GM12874 (cell line): ENCODE measurements at regions not wholly inside any gene's neighbourhood (a gene's known extent, or its start where the extent isn't known, plus 50 kb on each side); places are given as distances from the start of the nearest gene placed in this dataset.

Source experiments
- TF ChIP-seq, protein P1 (sequence below): IDR thresholded peaks from 2 replicates; pipeline ENCODE4 v1.5.1; 2011; ENCODE audit warnings: low read depth, mild to moderate bottlenecking, control low read depth, low read length, moderate library complexity; ENCODE audit not compliant: insufficient read depth

DNA sequence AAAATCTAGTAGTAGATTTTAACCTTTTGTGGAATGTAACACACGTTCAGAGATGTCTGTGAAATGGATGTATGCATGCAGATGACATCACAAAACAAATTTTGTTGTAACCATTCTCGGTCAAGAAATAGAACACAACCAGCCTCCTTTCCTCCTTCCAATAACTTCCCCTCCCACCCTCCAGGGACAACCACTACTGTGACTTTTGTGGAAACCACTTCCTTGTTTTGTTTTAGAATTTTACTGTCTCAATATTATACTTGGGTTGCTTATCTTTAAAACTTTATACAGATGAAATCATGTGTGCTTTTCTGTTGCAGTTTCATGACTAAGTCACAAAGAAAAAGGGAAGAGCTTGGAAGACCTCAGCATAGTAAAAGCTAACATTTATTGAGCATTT, 189.4 kb upstream of the NCAM1 start:
- TF ChIP-seq, protein P1, sequence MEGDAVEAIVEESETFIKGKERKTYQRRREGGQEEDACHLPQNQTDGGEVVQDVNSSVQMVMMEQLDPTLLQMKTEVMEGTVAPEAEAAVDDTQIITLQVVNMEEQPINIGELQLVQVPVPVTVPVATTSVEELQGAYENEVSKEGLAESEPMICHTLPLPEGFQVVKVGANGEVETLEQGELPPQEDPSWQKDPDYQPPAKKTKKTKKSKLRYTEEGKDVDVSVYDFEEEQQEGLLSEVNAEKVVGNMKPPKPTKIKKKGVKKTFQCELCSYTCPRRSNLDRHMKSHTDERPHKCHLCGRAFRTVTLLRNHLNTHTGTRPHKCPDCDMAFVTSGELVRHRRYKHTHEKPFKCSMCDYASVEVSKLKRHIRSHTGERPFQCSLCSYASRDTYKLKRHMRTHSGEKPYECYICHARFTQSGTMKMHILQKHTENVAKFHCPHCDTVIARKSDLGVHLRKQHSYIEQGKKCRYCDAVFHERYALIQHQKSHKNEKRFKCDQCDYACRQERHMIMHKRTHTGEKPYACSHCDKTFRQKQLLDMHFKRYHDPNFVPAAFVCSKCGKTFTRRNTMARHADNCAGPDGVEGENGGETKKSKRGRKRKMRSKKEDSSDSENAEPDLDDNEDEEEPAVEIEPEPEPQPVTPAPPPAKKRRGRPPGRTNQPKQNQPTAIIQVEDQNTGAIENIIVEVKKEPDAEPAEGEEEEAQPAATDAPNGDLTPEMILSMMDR: no peak

DNA sequence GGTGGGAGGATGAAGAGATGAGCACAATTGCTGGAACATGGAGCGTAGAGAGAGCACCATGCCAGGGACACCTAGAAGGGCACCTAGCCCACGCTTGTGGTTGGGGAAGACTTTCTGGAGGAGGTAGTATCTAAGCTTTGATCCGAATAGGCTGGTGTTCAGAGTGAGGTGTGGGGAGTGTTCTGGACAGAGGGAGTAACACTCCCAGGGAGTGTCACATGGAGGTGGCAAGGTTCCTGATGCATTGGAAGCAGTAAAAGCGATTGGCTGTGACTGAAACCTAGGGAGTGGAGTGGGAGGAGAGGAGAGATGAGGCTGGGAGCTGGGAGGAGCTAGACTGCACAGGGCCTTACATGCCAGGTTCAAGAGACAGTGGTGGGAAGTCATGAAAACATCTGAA, 188.0 kb upstream of the NCAM1 start:
- TF ChIP-seq, protein P1: no peak

DNA sequence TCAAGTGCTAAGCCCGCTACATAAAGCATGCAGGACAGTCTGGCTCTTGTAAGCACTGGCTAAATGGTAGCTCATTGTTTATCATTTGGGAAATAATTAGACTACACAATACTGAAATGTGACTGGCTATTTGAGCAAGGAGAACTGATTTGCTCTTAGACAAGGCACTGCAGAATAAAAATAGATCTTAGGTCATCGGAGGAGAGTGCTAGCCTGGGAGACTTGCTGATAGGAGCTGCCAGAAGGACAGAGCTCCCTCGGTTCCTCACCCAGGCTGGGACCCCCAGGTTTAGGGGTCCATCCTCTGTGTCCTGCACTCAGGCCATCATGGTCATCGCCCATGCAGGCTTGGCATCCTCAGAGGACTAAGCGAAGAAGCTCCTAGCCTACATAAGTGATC, 184.4 kb upstream of the NCAM1 start:
- TF ChIP-seq, protein P1: no peak

DNA sequence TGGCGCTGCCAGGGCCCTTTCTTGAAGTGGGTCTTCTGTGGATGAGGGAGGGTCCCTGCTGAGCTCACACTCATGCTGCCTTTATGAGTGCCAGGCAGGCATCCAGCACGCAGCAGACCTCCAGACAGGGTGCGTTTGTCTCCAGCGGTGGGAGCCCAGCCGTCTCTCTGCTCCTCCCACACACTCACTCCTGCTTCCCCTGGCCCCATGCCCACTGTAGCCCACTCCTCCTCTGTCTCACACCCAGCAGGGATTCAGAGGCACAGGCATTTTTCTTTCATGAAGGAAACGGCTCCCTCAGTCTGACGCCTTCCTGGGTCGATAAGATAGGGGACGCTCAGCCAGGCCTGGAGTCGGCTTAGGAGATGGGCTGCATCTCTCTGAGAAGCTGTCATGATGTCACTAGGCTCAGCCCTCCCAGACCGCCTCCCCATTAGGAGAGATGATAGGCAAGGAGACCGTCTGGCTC, 183.9 kb upstream of the NCAM1 start:
- TF ChIP-seq, protein P1: no peak

DNA sequence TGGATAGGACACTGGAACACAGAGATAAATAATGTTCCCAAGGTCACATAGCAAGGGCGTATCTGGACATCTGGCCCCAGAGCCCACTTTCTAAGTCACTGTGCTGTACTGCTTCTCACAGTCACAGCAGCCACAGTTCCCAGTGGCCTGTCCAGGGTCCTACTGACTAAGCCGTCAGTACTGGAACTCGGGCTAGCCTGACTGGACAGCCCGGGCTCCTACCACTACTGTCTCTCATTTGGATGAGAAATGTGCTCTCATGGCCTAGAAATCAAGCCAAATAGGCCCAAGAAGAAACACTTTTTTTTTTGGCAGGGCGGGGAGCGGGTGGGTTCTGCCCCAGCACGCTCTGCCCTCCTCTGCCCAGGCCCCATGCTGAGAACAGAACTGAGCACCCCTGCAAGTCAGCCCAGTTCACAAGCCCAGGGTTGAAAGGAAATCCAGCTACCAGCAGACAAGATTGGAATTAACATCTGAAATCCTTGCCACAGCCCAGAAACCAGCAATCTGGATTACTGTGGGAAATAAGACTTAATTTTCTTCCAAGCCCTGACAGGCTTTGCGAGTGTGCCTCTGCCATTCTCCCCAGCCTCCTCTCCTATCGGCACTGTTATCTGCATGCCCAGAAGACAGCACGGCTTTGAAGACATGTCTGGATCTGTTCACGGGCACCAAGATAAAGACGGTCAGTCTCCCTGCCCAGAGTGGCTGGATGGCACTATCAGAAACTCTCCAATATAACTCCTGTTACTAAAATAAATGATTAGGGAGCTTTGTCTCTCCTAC, 182.9 kb upstream of the NCAM1 start:
- TF ChIP-seq, protein P1: no peak

DNA sequence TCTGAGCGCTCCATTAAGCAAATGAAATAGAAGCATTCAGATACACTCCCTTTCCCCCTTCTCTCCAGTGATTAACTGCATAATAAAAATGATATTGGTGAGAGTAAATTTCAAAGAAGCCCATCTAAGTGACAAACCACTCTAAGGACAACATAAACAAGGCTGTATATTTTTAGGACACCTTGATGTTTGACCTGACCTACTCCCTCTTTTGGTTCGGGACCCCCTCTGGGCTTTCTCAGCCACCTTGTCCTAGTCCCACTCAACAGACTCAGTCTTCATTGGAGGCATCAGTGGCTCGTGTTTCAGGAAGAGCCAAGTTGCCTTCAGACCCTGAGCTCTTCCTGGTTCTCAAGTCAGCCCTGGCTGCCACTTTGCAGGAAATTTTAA, 182.3 kb upstream of the NCAM1 start:
- TF ChIP-seq, protein P1: no peak

DNA sequence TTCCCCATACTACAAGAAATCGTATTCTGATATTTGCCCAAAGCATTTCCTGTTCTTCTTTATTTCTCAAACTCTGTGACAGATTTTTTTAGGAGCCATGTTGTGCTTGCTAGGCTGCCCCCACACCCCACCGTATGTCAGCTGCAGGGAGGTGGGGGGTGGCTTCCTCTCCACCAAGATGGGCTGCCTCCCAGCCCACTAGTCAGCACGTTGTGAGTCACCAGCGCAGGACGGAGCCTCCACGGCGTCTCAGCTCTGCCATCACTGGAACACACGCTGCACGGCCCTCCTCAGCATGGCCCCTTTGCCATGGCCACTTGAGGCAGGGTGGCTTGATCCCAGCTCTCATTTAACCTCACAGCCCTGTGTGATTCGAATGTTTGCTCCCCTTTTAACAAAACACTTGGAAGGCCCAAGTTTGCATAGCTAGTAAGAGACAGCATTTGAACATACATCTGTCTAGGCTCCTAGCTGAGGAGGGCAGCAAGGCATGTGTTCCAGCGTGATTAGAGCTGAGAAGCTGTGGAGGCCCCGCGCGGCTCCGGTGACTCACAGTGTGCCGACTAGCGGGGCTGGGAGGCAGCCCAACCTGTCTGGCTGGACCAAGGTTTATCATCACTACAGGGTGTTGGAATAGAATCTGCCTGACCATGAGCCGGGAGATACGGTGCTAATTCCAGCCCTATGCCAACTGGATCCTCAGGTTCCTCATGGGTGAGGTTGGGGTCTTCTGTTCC, 180.7 kb upstream of the NCAM1 start:
- TF ChIP-seq, protein P1: no peak
